ENCODE measurements at regions not wholly inside any gene's neighbourhood (a gene's known extent, or its start where the extent isn't known, plus 50 kb on each side); places are given as distances from the start of the nearest gene placed in this dataset.

- Histone ChIP-seq H3K9ac (ENCODE audit: insufficient read depth, low read length, poor library complexity, severe bottlenecking) (no peak overlapping the region), H3K4me3 (replicated peaks in 1 of 3; ENCODE audit: low read depth in 2 of 3, low read length in 3 of 3) (no peak overlapping the region), H3K27ac (ENCODE audit: low read depth in 1 of 2, low read length in 2 of 2) (no peak overlapping the region), H3K36me3 (replicated peaks in 1 of 2; ENCODE audit: control insufficient read depth in 1 of 2, insufficient read depth in 2 of 2, low read length in 2 of 2) (no peaks in the 10 kb centered on the region), H3K4me1 (ENCODE audit: control insufficient read depth in 1 of 2, insufficient read depth in 2 of 2, low read length in 2 of 2) (no peaks in the 10 kb centered on the region), H3K9me3 (replicated peaks in 1 of 2; ENCODE audit: control insufficient read depth in 1 of 2, insufficient read depth in 1 of 2, low read length in 2 of 2) (no peaks in the 10 kb centered on the region), H3K4me2 (replicated peaks; ENCODE audit: extremely low read depth, low read length, poor library complexity, severe bottlenecking) (no peak overlapping the region), H3K27me3 (ENCODE audit: control insufficient read depth in 2 of 2, insufficient read depth in 2 of 2, low read length in 2 of 2) (no peaks in the 10 kb centered on the region), H3K79me2 (ENCODE audit: insufficient read depth, low read length) (no peaks in the 10 kb centered on the region), H2AFZ (ENCODE audit: insufficient read depth, low read depth, low read length, poor library complexity, severe bottlenecking) (no peak overlapping the region), H4K20me1 (ENCODE audit: insufficient read depth, low read length) (no peaks in the 10 kb centered on the region)
- Mint-ChIP-seq H3K9me3 (peaks cover 0 to 3% (median 0%) of the 10 kb centered on the region in 7 donors), H3K4me1 (peaks cover 5% of the 10 kb centered on the region), H3K4me3 (no peak overlapping the region), H3K27ac (no peak overlapping the region), H3K27me3 (ENCODE audit: low read depth in 3 of 3) (peaks cover 0 to 2% (median 1%) of the 10 kb centered on the region in 3 donors), H3K36me3 (no peaks in the 10 kb centered on the region)
- intact Hi-C loops (cut with micrococcal nuclease): no loop called here
- DNase-seq: no peak
- no CpG with 5 or more reads among the region's 3 CpGs for WGBS (ENCODE audit: insufficient coverage)
- TF ChIP-seq CTCF (IDR thresholded peaks at IDR 0.05): no peak
Observed at GRCh38 chr2:7618031-7618430, 700.8 kb downstream of the RNF144A start.

- Histone ChIP-seq H3K9ac (ENCODE audit: insufficient read depth, low read length, poor library complexity, severe bottlenecking) (no peak overlapping the region), H2AFZ (ENCODE audit: insufficient read depth, low read depth, low read length, poor library complexity, severe bottlenecking) (no peak overlapping the region), H4K20me1 (ENCODE audit: insufficient read depth, low read length) (no peaks in the 10 kb centered on the region), H3K27me3 (ENCODE audit: control insufficient read depth in 2 of 2, insufficient read depth in 2 of 2, low read length in 2 of 2) (no peaks in the 10 kb centered on the region), H3K27ac (ENCODE audit: low read depth in 1 of 2, low read length in 2 of 2) (no peak overlapping the region), H3K36me3 (replicated peaks in 1 of 2; ENCODE audit: control insufficient read depth in 1 of 2, insufficient read depth in 2 of 2, low read length in 2 of 2) (no peaks in the 10 kb centered on the region), H3K4me2 (replicated peaks; ENCODE audit: extremely low read depth, low read length, poor library complexity, severe bottlenecking) (no peak overlapping the region), H3K4me3 (replicated peaks in 1 of 3; ENCODE audit: low read depth in 2 of 3, low read length in 3 of 3) (no peak overlapping the region), H3K4me1 (ENCODE audit: control insufficient read depth in 1 of 2, insufficient read depth in 2 of 2, low read length in 2 of 2) (no peaks in the 10 kb centered on the region), H3K9me3 (replicated peaks in 1 of 2; ENCODE audit: control insufficient read depth in 1 of 2, insufficient read depth in 1 of 2, low read length in 2 of 2) (no peaks in the 10 kb centered on the region), H3K79me2 (ENCODE audit: insufficient read depth, low read length) (no peaks in the 10 kb centered on the region)
- Mint-ChIP-seq H3K4me1 (peaks cover 5% of the 10 kb centered on the region), H3K27ac (no peak overlapping the region), H3K36me3 (no peaks in the 10 kb centered on the region), H3K9me3 (peaks cover 0 to 3% (median 0%) of the 10 kb centered on the region in 7 donors), H3K27me3 (ENCODE audit: low read depth in 3 of 3) (peaks cover 0 to 2% (median 0%) of the 10 kb centered on the region in 3 donors), H3K4me3 (no peak overlapping the region)
- 87% methylated on average over 7 of the region's 8 CpGs for WGBS (ENCODE audit: insufficient coverage)
- TF ChIP-seq CTCF (IDR thresholded peaks at IDR 0.05): no peak
- DNase-seq: no peak
- intact Hi-C loops (cut with micrococcal nuclease): no loop called here
Observed at GRCh38 chr2:7619203-7619970, 702.2 kb downstream of the RNF144A start.

All from CD14-positive monocyte (primary cell).